Uterus (tissue), 3 donors: ENCODE measurements at regions not wholly inside any gene's neighbourhood (a gene's known extent, or its start where the extent isn't known, plus 50 kb on each side); places are given as distances from the start of the nearest gene placed in this dataset.
"Not testable (repeated sequence)": the region's sequence is repeated elsewhere in the genome, so short reads cannot be mapped to it uniquely, and the experiment has no call there.

Experiments
- DNase-seq, 2 donors: peaks; one replicate each; pipeline ENCODE4 v3.0.0-alpha.2; 2019 to 2020
- H3K27ac ChIP-seq, 2 donors: fragments of 200-600 bp; sonication (generic); 1 replicate in 1 of 2; 2 replicates in 1 of 2; pipeline ENCODE4 v1.5.1; 2016 to 2018
- H3K27me3 ChIP-seq, 2 donors: fragments of 200-600 bp; sonication (generic); one replicate each; pipeline ENCODE4 v1.5.1; 2018 to 2019; ENCODE audit warnings: control low read depth in 1 of 2
- H3K36me3 ChIP-seq, 2 donors: fragments of 200-600 bp; sonication (generic); one replicate each; pipeline ENCODE4 v1.5.1; 2019; ENCODE audit warnings: control low read depth in 1 of 2
- H3K4me1 ChIP-seq, 2 donors: fragments of 200-600 bp; sonication (generic); one replicate each; pipeline ENCODE4 v1.5.1; 2018 to 2019; ENCODE audit warnings: control low read depth in 1 of 2
- H3K4me3 ChIP-seq, 2 donors: fragments of 200-600 bp; sonication (generic); 1 replicate in 1 of 2; 2 replicates in 1 of 2; pipeline ENCODE4 v1.5.1; 2018 to 2019; ENCODE audit warnings: mild to moderate bottlenecking in 1 of 2
- H3K9me3 ChIP-seq, 2 donors: fragments of 200-600 bp; sonication (generic); one replicate each; pipeline ENCODE4 v1.5.1; 2019; ENCODE audit warnings: control low read depth in 1 of 2
- CTCF ChIP-seq, 4 experiments: fragments of 200-600 bp in 2 of 4; fragments of 450-650 bp in 2 of 4; sonication (generic) in 2 of 4; IDR thresholded peaks; one replicate each; pipeline ENCODE4 v1.5.1; 2016 to 2019; ENCODE audit warnings: antibody characterized with exemption in 4 of 4, mild to moderate bottlenecking in 2 of 4, moderate library complexity in 1 of 4
- POLR2A ChIP-seq, 2 donors: fragments of 450-650 bp; IDR thresholded peaks; one replicate each; pipeline ENCODE4 v1.6.1; 2016; ENCODE audit warnings: antibody characterized with exemption in 2 of 2, mild to moderate bottlenecking in 1 of 2, moderate library complexity in 1 of 2
- intact Hi-C: fragments of 100-400 bp; cut with DNase I; formaldehyde crosslinking; loops from one replicate; pipeline ENCODE4 v1.15.1; 2023; ENCODE audit warnings: low total_unique reads
- donor health status: DM: yes; HTN: yes; CAD: no.

GRCh38 chr11:98409069-98409468, 611.7 kb upstream of the CNTN5 start:
- intact Hi-C loops: no loop called here

DNA sequence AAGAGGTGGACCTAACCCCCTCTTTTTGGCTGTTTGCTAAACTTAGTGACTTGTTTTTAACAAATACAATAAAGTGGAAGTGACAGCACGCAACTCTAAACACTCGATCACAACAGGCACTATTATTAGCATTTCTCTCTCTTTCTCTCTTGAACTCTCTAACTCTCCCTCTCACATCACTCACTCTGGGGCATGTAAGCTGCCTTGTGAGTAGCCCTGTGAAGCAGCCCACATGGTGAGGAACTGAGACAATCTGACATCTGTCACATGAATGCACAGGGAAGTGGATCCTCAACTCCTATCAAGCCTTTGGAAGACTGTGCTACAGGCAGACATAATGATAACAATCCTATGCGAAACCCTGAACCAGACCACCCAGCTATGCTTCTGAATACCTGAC, 609.0 kb upstream of the CNTN5 start:
- H3K27ac ChIP-seq: no peak overlapping the region
- TF ChIP-seq CTCF (IDR thresholded peaks at IDR 0.05) (no peak), POLR2A (IDR thresholded peaks at IDR 0.05) (no peak)
- no peaks in the 10 kb centered on the region for H3K4me1 ChIP-seq
- no peak overlapping the region for H3K4me3 ChIP-seq
- H3K27me3 ChIP-seq: no peaks in the 10 kb centered on the region
- DNase-seq: no peak
- H3K36me3 ChIP-seq: no peaks in the 10 kb centered on the region
- intact Hi-C loops: no loop called here
- no peaks in the 10 kb centered on the region for H3K9me3 ChIP-seq

More at GRCh38 chr11:98409069-98409468, 611.7 kb upstream of the CNTN5 start:
- Histone ChIP-seq H3K27ac (no peak overlapping the region), H3K4me1 (no peaks in the 10 kb centered on the region), H3K27me3 (no peaks in the 10 kb centered on the region), H3K4me3 (no peak overlapping the region), H3K9me3 (no peaks in the 10 kb centered on the region), H3K36me3 (no peaks in the 10 kb centered on the region)
- TF ChIP-seq POLR2A (IDR thresholded peaks at IDR 0.05): no peak
- no peak for TF ChIP-seq CTCF (IDR thresholded peaks at IDR 0.05)
- DNase-seq: no peak

- no peaks in the 10 kb centered on the region for H3K4me1 ChIP-seq
- no peaks in the 10 kb centered on the region for H3K27me3 ChIP-seq
- H3K9me3 ChIP-seq: no peaks in the 10 kb centered on the region
- intact Hi-C loops: no loop called here
- no peak overlapping the region for H3K27ac ChIP-seq
- no peak for DNase-seq
- no peak overlapping the region for H3K4me3 ChIP-seq
- TF ChIP-seq POLR2A (IDR thresholded peaks at IDR 0.05) (no peak), CTCF (IDR thresholded peaks at IDR 0.05) (no peak)
- H3K36me3 ChIP-seq: no peaks in the 10 kb centered on the region
These were observed 603.4 kb upstream of the CNTN5 start for GRCh38 chr11:98417256-98417755.

- H3K4me1 ChIP-seq: no peaks in the 10 kb centered on the region
- TF ChIP-seq CTCF (IDR thresholded peaks at IDR 0.05) (no peak), POLR2A (IDR thresholded peaks at IDR 0.05) (no peak)
- H3K27ac ChIP-seq: no peak overlapping the region
- H3K9me3 ChIP-seq: no peaks in the 10 kb centered on the region
- H3K27me3 ChIP-seq: no peaks in the 10 kb centered on the region
- no peak overlapping the region for H3K4me3 ChIP-seq
- no peaks in the 10 kb centered on the region for H3K36me3 ChIP-seq
- intact Hi-C loops: no loop called here
- DNase-seq: no peak
These were observed 596.8 kb upstream of the CNTN5 start for GRCh38 chr11:98423933-98424332.

DNA sequence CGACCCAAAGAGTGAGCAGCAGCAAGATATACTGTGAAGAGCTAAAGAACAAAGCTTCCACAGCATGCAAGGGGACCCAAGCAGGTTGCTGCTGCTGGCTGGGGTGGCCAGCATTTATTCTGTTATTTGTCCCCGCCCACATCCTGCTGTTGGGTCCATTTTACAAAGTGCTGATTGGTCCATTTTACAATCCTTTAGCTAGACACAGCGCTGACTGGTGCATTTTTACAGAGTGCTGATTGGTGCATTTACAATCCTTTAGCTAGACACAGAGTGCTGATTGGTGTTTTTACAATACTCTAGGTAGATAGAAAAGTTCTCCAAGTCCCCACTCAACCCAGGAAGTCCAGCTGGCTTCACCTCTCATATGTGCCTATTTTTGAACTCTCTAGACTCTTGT, 596.0 kb upstream of the CNTN5 start:
- H3K27me3 ChIP-seq, H3K27ac ChIP-seq, DNase-seq, intact Hi-C loops, H3K36me3 ChIP-seq, H3K9me3 ChIP-seq, H3K4me3 ChIP-seq, H3K4me1 ChIP-seq: not testable (repeated sequence)
